HG03342 (cell line): ENCODE measurements at regions not wholly inside any gene's neighbourhood (a gene's known extent, or its start where the extent isn't known, plus 50 kb on each side); places are given as distances from the start of the nearest gene placed in this dataset.
A peak's percentile ranks its signal among the peaks of the same experiment; 100 is the strongest.
"Not testable (repeated sequence)": the region's sequence is repeated elsewhere in the genome, so short reads cannot be mapped to it uniquely, and the experiment has no call there.

Experiments
- ATAC-seq: cut with Tn5 transposase; IDR thresholded peaks from one replicate; pipeline ENCODE4 v1.9.1; 2021; ENCODE audit warnings: mild to moderate bottlenecking, moderate library complexity; ENCODE audit not compliant: unreplicated experiment

DNA sequence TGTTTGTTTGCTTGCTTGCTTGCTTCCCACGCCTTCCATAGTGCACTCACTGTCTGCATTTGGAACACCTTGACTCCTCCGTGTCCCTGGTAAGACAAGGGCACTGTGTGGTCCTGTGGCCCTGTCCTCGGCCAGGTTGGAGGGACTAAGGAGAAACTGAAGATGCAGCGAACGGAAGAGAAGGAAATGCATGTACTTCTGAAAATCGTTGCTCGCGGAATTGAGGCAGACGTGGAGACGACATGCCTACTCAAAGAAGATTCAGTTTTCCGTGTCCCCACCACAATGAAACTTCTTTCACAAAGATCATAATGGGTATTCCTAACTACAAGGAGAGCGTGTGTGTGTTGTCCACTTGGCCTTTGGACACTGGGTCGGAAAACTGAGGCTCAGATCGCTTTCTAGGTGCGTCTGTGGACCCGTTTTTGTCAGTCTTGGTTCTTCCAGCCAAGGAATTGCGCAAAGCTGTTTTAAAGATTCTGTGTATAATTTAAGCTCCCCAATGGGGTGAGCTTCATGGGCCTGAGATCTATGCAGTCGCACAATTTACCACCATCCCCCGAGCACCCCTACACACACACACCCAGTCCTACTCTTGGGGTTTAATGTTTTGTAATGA, 120.4 kb upstream of the ZNF184 start:
- ATAC-seq: no peak

DNA sequence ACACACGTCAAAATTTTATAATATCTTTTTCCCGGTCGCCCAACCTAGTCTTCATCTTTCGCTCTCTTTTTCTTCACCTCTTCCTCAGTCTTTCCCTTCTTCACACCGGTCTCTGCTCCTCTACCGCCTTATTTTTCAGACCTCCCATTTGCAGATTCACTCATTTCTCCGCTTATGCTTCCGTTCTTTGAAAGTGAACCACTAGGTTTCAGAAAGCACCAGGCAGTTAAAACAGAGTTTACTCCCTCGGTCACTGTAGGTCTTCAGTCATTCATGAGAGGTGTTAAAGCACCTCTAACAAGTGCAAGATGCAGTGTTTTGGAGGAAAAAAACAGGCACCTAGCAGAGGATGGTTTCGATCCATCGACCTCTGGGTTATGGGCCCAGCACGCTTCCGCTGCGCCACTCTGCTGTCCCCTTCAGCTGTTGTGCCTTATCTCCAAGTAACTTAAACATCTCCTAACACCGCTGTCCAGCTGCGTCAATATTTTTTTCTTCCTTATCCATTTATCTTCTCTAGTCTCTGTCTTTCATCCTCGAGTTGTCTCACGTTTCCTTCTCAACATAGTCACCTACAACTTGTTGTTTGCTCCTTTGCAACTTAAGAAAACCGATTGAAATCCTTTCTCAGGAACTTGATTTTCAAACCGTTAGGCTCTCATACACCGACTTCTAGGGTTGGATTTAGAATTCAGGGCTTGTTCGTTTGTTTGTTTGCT, 119.7 kb upstream of the ZNF184 start:
- peak; percentile 89 for ATAC-seq

DNA sequence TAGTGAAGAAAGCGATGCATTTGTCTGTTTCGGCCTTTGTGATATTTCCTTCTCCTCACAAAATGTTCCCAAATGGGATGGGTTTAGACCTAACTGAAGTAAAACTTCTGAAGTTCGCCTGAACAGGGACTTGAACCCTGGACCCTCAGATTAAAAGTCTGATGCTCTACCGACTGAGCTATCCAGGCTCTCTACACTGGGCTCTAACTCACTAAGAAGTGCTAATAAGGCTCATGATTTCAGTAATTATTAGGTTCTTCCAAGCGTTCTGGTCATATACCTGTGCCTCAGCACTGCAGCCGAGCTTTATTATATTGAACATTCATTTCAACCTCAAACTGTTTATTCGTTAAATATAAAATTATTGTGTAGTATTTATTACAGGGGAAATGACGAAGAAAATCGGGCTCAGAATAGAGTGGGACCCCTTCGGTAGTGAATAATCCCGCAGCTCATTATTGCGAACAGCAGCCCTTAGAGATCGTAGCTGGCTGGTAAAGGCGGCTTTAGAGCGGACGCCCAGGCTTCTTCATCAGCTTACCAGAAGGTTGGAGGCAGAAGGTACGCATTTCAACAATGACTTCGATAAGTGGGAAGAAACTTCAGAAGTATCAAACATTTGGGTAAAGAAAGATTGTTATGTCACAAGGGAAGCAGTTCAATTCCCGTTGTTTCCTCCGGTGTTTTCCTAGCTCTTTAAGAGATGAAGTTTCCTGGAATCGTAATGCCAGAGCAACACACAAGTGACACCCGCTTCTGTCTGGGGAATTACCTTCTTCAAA, 119.0 kb upstream of the ZNF184 start:
- ATAC-seq: peak; percentile 16

DNA sequence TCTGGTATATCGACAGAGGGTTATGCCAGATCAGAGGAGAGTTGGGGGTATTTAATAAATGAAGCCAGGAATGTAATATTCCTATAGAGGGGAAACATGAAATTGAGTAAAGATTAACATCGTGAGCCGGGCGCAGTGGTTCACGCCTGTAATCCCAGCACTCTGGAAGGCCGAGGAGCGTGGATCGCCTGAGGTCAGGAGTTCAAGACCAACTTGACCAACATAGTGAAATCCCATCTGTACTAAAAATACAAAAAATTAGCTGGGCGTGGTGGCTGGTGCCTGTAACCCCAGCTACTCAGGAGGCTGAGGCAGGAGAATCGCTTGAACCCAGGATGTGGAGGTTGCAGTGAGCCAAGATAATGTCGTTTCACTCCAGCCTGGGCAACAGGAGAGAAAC, 112.4 kb upstream of the ZNF184 start:
- not testable (repeated sequence) for ATAC-seq

DNA sequence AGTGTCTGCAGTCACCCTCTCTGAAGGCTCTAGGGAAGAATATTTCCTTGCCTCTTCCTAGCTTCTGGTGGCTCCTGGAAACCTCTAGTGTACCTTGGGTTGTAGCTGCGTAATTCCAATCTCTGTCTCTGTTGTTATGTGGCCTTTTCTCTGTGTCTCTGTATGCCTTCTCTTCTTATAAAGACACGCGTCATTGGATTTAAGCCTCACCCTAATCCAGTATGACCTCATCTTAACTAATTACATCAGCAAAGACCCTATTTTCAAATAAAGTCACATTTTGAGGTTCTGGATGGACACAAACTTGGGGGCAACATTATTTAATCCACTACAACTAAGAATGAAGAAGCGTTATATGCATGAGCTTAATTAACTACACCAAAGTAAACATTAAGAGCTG, 111.4 kb upstream of the ZNF184 start:
- ATAC-seq: no peak

DNA sequence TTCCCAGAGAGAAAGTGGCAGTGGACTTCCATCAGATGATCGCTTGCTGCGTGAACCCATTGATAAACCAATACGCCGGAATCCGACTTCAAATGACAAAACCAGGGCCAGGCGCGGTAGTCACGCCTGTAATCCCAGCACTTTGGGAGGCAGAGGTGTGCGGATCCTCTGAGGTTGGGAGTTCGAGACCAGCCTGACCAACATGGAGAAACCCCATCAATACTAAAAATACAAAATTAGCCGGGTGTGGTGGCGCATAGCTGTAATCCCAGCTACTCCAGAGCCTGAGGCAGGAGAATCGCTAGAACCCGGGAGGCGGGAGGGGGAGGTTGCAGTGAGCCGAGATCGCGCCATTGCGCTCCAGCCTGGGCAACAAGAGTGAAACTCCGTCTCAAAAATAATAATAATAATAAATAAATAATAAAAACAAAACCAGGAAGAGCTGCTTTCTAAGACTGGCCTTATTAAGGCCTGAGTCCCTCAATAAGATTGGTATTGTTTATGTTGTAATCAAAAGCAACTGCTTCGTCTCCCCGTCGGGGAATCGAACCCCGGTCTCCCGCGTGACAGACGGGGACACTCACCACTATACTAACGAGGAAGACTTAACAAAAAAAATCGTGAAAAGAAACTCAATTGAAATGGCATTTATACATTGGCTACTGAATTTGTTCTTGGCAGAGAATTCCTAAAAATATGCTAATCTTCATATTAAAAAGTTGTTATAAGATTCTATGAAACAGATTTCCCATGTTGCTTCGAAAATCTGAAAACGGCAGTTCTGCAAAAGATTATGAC, 110.2 kb upstream of the ZNF184 start:
- ATAC-seq: no peak

DNA sequence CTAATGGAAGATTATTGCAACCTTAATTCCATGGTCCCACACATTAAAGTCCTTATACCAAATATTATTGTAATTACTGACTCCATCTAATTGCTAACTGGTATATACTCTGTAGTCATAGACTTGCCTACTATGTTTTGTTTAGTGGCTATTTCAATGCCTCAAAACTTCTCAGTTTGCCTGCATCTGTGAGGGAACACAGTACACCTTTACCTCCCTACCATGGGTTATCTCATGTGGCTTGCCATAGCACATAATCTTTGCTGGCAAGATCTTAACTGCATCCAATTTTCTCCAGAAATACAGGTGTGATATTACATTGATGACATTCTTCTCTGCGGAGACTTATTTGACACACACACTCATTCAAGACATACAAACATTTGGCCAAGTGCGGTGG, 107.1 kb upstream of the ZNF184 start:
- no peak for ATAC-seq

DNA sequence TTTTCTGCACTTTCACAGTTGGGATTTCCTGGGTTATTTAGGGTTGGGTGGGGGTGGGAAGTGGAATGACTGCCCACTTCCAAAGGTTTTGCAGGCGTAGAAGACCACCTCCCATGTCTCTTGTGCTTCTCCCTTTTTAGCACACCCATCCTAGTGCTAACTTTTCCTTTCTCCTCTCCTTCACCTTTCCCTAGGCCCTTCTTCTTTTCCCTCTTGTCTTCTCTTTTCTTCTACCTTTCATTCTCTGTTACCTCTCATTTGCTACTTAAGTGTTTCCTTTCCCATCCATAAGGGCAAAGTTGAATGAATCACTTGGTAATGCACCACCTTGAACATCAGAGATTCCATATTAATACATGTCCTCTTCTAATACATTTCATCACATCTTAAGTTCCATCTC, 105.0 kb upstream of the ZNF184 start:
- no peak for ATAC-seq

DNA sequence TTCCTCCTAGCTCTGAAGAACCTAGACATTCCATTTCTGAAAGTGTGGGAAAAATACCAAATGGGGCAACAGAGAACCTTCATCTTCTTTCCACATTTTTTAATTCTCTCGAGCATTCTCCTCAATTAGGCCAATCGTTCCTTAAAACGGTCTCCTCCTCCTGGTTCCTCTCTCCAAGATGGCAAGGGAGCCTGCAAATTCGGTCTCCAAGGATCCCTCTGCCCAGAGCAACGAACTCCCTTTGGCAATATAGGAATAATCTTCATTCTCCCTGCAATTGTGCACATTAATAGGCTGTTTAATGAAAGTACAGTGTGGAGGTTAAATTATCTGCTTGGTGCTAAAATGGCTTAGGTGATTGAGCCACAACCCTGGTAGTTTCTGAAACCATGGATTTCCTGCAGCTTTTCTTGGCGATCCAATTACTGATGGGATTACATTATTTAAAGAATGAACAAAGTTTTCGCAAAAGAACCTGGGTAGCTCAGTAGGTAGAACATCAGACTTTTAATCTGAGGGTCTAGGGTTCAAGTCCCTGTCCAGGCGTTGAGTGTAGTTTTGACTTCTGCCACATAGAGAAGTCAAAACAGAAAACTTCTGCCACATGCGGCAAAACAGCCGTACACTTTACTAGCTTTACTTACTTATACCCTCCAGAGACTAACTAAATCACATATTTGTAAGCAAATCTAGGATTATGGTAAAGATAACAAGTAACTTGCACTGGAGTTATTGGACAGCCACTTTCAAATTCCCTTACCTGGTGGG, 102.9 kb upstream of the ZNF184 start:
- no peak for ATAC-seq

DNA sequence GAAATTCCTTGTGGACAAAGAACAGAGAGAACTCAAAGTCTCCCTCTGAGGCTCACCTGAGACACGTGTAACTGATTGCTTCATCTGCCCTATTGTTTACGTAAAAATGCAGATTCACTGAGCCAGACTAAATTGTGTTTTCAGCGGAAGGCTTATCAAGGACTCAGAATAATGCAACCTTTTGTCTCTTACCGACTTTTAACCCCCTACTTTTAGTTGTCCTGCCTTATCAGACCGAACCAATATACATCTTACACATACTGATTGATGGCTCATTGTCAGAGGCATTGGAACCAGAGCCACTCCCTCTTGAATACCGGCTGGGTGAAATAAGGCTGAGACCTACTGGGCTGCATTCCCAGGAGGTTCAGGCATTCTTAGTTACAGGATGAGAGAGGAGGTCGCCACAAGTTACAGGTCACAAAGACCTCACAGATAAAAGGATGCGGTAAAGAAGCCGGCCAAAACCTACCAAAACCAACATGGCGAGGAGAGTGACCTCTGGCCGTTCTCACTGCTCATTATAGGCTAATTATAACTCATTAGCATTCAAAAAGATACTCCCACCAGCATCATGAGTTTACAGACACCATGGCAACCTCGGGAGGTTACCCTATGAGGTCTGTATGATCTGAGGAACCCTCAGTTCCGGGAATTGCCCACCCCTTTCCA, 95.5 kb upstream of the ZNF184 start:
- ATAC-seq: no peak

DNA sequence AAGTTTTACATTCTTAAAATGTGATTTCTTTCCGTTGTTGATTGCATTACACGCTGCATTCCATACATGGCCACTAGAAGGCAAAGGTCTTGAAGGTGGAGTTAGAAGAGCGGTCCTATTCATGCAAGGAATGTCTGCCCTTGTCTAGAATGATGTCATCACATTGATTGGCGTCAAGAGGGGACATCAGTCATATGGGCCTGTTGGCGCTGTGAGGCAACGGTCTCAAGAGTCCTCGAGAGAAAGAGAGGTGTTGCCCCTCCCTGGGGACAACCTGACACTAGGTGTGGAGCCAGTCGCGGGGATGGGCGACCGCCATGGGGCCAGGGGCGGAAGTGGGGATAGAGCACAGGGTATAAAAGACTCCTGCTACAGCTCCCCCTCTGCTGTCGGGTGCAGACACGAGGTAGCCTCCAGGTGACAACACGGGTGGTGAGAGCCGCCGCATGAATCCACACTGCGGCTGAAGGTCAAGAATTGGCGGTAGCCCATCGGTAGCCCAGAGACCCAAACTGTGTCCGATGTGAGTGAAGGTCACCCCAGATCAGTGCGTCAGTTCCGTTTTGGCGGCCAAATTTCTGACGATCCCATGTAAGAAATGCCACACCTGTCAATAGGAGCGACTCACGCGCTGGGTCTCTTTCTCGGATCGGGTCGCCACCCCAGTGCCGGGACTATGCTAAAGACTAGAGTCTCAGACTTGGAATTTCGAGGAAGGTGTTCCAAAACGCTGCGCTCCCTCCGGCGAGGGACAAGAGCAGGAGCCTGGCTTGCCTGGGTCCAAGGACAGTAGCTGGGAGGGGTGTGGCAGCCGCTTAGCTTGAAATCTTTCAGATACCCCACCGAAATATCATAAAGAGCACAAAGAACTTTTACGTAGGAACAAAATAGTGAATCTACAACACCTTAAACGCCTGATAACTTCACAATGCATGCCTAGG, 93.2 kb upstream of the ZNF184 start:
- no peak for ATAC-seq

DNA sequence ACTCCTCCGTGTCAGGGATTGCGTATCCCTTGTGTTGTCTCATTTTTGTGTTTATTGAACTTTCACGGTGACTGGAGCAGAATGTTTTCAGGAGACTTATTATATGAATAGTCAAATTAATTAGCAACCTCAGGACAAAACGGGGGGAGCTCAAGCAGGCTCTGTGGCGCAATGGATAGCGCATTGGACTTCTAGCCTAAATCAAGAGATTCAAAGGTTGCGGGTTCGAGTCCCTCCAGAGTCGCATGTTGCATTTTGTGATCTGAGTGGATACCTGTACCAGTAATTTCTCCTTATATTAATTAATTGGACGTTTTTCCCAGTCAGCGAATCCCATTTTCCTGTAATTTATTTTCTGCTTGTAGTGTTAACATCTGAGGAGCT, 89.1 kb upstream of the ZNF184 start:
- no peak for ATAC-seq

DNA sequence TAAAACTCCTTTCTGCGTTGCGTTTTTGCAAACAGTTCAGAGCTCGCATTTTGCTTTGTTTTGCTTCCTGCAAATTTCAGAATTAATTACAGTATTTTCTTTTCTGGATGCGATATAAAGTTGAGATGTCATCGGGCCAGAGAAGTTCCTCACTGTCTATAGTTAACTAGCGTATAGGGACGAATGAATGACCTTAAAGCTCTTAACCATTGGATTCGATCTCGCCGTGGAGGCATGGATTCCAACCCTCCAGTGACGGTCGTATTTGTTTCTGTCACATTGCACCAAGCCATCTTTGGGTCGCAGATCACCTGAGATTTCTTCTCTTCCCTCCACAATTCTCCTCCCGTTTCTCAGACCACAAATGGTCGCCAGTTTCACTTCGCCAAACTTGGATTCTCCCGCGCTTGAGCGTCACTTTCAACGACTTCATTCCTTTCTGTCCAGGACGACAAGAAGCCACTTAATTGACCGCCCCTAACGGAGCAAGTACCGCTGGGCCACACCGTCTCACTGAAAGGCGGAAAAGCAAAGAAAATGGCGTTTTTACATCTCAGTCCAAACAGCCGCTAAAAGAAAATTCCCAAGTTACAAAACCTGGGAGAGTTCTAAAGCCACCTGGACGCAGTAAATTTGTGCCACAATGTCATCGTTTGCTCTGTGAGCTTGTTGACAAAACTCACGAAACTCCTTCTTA, 85.3 kb upstream of the ZNF184 start:
- ATAC-seq: no peak

DNA sequence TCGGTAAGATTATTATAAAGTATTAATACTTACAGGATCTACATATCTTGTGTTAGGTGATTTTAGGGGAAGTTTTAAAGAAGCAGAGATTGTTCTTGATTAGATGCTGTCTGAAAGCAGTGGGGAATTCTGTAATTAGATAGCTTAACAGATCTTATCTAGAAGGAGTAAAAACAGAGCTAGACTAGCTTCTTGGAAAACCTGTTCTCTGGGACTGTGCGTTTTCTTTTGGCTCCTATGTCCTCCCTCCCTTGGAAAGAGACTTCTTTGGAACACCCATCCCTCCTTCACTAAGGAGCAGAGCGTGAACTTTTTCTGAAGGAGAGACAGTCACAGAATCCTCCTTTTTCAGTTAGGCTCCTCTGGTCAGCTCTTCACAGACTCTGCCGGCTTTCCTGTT, 83.5 kb upstream of the ZNF184 start:
- ATAC-seq: no peak

DNA sequence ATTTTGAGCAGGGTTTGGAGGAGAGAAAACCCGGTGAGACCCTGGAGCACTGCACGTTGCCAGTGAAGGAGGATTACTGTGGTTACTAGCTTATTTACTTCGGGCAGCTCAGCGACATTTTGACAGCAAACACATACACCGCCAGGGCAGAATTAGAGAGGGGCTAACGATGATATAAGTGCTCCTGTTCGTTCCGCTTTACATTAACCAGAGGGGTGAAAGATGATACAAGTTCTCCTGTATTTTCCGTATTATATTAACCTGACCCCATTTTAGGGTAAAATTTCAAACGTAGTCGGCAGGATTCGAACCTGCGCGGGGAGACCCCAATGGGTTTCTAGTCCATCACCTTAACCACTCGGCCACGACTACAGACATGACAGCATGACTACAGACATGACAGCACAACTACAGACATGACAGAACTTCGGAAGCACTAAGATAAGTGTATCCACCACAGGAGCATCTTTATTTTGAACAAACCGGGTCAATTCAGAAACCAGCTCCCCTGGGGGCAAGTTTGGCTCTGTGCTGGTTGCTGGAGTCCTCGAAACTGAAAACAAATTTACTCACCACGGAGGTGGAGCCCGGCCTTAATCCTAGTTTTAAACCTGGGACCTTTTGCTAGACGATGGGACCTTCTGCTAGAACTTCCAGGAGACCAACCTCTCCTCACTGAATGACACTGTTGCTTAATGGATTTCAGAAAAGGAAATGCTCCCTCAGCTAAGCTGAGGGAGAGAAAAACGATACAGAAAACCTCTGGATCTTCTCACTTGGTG, 80.4 kb upstream of the ZNF184 start:
- ATAC-seq: peak; percentile 69

DNA sequence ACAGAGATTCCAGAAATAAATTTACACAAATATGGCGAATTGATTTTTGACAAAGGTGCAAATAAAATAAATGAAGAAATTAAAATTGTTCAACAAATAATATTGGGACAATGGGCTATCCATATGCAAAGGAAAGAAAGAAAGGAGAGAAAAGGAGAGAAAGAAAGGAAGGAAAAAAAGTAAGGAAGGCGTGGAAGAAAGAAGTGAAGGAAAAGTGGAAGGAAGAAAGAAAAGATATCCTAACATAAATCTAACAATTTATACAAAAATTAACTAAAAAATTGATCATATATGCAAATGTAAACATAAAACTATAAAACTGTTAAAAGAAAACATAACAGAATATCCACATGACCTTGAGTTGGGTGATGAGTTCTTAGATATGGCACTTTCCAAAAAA, 78.7 kb upstream of the ZNF184 start:
- no peak for ATAC-seq

DNA sequence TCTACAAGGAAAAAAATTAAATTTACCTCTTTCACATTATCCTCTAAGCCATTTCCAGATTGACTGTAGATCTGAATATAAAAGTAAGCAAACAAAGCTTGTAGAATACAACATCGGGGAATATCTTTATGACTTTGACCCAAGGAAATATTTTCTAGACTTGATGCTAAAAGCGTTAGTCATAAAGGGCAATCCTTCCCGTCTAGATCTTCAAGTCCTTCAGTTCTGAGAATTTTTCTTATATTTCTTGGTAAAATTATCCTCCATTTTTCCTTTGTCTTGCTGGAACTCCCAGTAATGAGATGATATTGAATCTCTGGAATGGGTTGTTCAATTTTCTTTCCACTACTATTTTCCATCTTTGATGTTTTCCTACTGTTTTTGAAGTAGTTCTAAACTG, 77.8 kb upstream of the ZNF184 start:
- no peak for ATAC-seq

DNA sequence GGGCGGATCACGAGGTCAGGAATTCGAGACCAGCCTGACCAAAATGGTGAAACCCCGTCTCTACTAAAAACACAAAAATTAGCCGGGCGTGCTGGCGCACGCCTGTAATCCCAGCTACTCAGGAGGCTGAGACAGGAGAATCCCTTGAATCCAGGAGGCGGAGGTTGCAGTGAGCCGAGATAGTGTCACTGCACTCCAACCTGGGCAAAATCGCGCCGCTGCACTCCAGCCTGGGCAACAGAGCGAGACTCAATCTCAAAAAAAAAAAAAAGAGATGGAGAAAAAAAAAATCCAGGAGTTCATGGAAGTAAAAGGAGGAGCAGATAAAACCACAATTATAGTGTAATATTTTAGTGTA, 76.3 kb upstream of the ZNF184 start:
- ATAC-seq: not testable (repeated sequence)
